Neural progenitor cell (in vitro differentiated cells): ENCODE measurements at regions not wholly inside any gene's neighbourhood (a gene's known extent, or its start where the extent isn't known, plus 50 kb on each side); places are given as distances from the start of the nearest gene placed in this dataset.

ENCODE experiments used
- DNase-seq: peaks from one replicate; pipeline ENCODE4 v3.0.0-alpha.2; 2016; ENCODE audit warnings: low spot score
- H2AFZ ChIP-seq: fragments of 200-600 bp; sonication (generic); replicated peaks from 2 replicates; pipeline ENCODE4 v1.6.1; 2016; ENCODE audit warnings: antibody characterized with exemption
- H3F3A ChIP-seq: fragments of 200-600 bp; sonication (generic); 2 replicates; pipeline ENCODE4 v1.6.1; 2016; ENCODE audit warnings: antibody characterized with exemption, low read depth
- H3K27ac ChIP-seq: fragments of 200-600 bp; sonication (generic); 2 replicates; pipeline ENCODE4 v1.5.1; 2016; ENCODE audit warnings: mild to moderate bottlenecking
- H3K27me3 ChIP-seq: fragments of 200-600 bp; sonication (generic); 2 replicates; pipeline ENCODE4 v1.6.1; 2016; ENCODE audit warnings: mild to moderate bottlenecking, moderate library complexity
- H3K36me3 ChIP-seq: fragments of 200-600 bp; sonication (generic); 2 replicates; pipeline ENCODE4 v1.5.1; 2016
- H3K4me1 ChIP-seq: fragments of 200-600 bp; sonication (generic); 2 replicates; pipeline ENCODE4 v1.6.1; 2016; ENCODE audit warnings: mixed run types
- H3K4me2 ChIP-seq: fragments of 200-600 bp; sonication (generic); 2 replicates; pipeline ENCODE4 v1.6.1; 2016
- H3K4me3 ChIP-seq: fragments of 200-600 bp; sonication (generic); 2 replicates; pipeline ENCODE4 v1.5.1; 2016
- H3K79me2 ChIP-seq: fragments of 200-600 bp; sonication (generic); 2 replicates; pipeline ENCODE4 v1.6.1; 2016; ENCODE audit warnings: low read depth
- H3K9ac ChIP-seq: fragments of 200-600 bp; sonication (generic); 2 replicates; pipeline ENCODE4 v1.6.1; 2016
- H3K9me3 ChIP-seq: fragments of 200-600 bp; sonication (generic); 2 replicates; pipeline ENCODE4 v1.5.1; 2016; ENCODE audit warnings: low read depth
- H4K20me1 ChIP-seq: fragments of 200-600 bp; sonication (generic); 2 replicates; pipeline ENCODE4 v1.6.1; 2016; ENCODE audit warnings: low read depth
- H3K27ac Mint-ChIP-seq: 3 replicates; pipeline ENCODE4 v1.8.0; 2021; ENCODE audit warnings: mixed read lengths
- H3K27me3 Mint-ChIP-seq: 2 replicates; pipeline ENCODE4 v1.8.0; 2022; ENCODE audit warnings: low read depth, mild to moderate bottlenecking, inconsistent platforms, moderate library complexity, mixed read lengths; ENCODE audit not compliant: insufficient read depth
- H3K36me3 Mint-ChIP-seq: 3 replicates; pipeline ENCODE4 v1.8.0; 2021; ENCODE audit warnings: mixed read lengths
- H3K4me1 Mint-ChIP-seq: 3 replicates; pipeline ENCODE4 v1.8.0; 2021; ENCODE audit warnings: mixed read lengths
- H3K4me3 Mint-ChIP-seq: 3 replicates; pipeline ENCODE4 v1.8.0; 2021; ENCODE audit warnings: mild to moderate bottlenecking, moderate library complexity, mixed read lengths
- H3K9me3 Mint-ChIP-seq: 3 replicates; pipeline ENCODE4 v1.8.0; 2020; ENCODE audit warnings: mixed read lengths
- EZH2 ChIP-seq: fragments of 200-600 bp; sonication (generic); IDR thresholded peaks from 2 replicates; pipeline ENCODE4 v1.6.1; 2017; ENCODE audit warnings: antibody characterized with exemption, mild to moderate bottlenecking, moderate library complexity
- EZH2phosphoT487 ChIP-seq: fragments of 200-600 bp; sonication (generic); IDR thresholded peaks from 2 replicates; pipeline ENCODE4 v1.6.1; 2017; ENCODE audit warnings: antibody characterized with exemption
- TF ChIP-seq, protein P1 (sequence below): fragments of 200-600 bp; sonication (generic); IDR thresholded peaks from 2 replicates; pipeline ENCODE4 v1.5.1; 2017; ENCODE audit warnings: antibody characterized with exemption, mild to moderate bottlenecking

DNA sequence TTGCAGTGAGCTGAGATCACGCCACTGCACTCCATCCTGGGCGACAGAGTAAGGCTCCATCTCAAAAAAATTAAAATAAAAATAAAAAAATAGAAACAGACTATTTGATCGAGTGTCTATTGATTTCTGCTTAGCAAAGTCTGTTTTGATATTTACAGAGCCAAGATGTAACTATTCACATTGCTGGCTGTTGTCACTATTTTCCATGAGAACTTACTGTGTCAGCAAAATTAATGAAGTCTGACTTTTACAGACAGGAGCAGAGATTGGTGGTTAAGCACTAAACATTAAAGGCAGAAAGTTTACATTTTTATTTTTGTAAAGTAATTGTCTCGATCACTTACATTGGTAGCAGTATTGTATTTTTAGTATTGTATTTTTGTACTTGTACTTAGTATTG is 85.0 kb upstream of the CCDC28A start:
- Mint-ChIP-seq H3K9me3 (no peaks in the 10 kb centered on the region), H3K4me1 (peaks cover 9% of the 10 kb centered on the region), H3K27ac (no peak overlapping the region), H3K4me3 (no peak overlapping the region), H3K36me3 (peaks cover 11% of the 10 kb centered on the region), H3K27me3 (peaks cover 2% of the 10 kb centered on the region)
- H3K27me3 ChIP-seq = peaks cover 13% of the 10 kb centered on the region
- TF ChIP-seq EZH2phosphoT487 (no peak), EZH2 (no peak)
- TF ChIP-seq, protein P1, sequence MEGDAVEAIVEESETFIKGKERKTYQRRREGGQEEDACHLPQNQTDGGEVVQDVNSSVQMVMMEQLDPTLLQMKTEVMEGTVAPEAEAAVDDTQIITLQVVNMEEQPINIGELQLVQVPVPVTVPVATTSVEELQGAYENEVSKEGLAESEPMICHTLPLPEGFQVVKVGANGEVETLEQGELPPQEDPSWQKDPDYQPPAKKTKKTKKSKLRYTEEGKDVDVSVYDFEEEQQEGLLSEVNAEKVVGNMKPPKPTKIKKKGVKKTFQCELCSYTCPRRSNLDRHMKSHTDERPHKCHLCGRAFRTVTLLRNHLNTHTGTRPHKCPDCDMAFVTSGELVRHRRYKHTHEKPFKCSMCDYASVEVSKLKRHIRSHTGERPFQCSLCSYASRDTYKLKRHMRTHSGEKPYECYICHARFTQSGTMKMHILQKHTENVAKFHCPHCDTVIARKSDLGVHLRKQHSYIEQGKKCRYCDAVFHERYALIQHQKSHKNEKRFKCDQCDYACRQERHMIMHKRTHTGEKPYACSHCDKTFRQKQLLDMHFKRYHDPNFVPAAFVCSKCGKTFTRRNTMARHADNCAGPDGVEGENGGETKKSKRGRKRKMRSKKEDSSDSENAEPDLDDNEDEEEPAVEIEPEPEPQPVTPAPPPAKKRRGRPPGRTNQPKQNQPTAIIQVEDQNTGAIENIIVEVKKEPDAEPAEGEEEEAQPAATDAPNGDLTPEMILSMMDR = no peak
- no peaks in the 10 kb centered on the region for H3K36me3 ChIP-seq
- peaks cover 66% of the 10 kb centered on the region for H3K79me2 ChIP-seq
- no peaks in the 10 kb centered on the region for H3K9me3 ChIP-seq
- H3K9ac ChIP-seq = no peak overlapping the region
- no peaks in the 10 kb centered on the region for H3F3A ChIP-seq
- no peak overlapping the region for H3K4me2 ChIP-seq
- no peak overlapping the region for H3K4me3 ChIP-seq
- peaks cover 21% of the 10 kb centered on the region for H4K20me1 ChIP-seq
- H3K27ac ChIP-seq = no peak overlapping the region
- no peaks in the 10 kb centered on the region for H3K4me1 ChIP-seq
- DNase-seq = no peak
- H2AFZ ChIP-seq = no peak overlapping the region

DNA sequence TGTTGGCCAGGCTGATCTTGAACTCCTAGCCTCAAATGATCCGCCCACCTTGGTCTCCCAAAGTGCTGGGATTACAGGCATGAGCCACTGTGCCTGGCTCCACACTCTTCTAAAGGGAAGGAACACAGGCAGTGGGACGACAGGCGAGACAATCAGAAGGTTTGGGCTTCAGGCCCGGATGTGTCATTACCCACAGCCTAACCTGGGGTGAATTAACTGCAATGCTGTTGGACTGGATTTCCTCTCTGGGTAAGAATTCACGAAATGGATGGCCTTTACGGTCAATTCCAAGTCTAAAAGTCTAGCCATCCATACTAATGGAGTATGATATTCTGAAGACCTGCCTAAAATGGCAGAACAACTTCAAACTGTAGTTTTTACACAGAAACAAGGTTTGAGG is 83.7 kb upstream of the CCDC28A start:
- H3F3A ChIP-seq = no peaks in the 10 kb centered on the region
- H3K4me1 ChIP-seq = no peaks in the 10 kb centered on the region
- H3K4me3 ChIP-seq = no peak overlapping the region
- no peaks in the 10 kb centered on the region for H3K9me3 ChIP-seq
- no peak for DNase-seq
- H3K27ac Mint-ChIP-seq = no peak overlapping the region
- H3K27ac ChIP-seq = no peak overlapping the region
- peaks cover 4% of the 10 kb centered on the region for H3K27me3 Mint-ChIP-seq
- TF ChIP-seq, protein P1 = no peak
- TF ChIP-seq EZH2 = no peak
- TF ChIP-seq EZH2phosphoT487 = no peak
- no peaks in the 10 kb centered on the region for H3K36me3 ChIP-seq
- H3K4me3 Mint-ChIP-seq = no peak overlapping the region
- H4K20me1 ChIP-seq = peaks cover 21% of the 10 kb centered on the region
- H2AFZ ChIP-seq = no peak overlapping the region
- H3K9ac ChIP-seq = no peak overlapping the region
- H3K4me1 Mint-ChIP-seq = peaks cover 11% of the 10 kb centered on the region
- peaks cover 23% of the 10 kb centered on the region for H3K27me3 ChIP-seq
- peaks cover 65% of the 10 kb centered on the region for H3K79me2 ChIP-seq
- H3K9me3 Mint-ChIP-seq = no peaks in the 10 kb centered on the region
- H3K4me2 ChIP-seq = no peak overlapping the region
- peaks cover 11% of the 10 kb centered on the region for H3K36me3 Mint-ChIP-seq

DNA sequence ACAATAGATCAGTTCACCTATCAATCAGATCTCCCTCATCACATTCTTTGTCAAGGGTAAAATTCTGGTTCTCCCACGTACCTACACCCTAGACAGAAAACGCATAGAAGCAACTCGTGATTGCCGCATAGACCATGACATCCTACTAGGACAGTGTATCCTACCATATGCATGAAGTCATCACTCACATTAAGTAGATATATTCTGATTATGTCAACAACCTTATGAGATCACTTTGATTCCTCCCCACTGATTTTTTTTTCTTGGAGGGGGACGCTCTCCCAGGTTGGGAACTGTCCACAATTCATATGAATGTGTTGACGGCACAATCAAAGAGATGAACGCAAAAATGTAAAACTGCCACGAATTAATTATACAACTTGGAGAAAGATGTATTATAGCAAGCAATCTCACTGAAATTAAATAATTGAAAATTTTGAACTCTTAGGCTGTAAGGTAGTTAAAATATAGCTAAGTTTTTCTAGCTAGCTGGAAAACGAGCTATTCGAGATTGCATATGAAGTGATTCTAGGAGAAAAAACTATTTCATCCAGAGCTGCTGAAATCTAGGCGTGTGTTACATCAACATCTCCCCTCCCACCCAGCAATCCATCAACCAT is 82.5 kb upstream of the CCDC28A start:
- H3K27me3 ChIP-seq = peaks cover 23% of the 10 kb centered on the region
- DNase-seq = no peak
- Mint-ChIP-seq H3K4me1 (peaks cover 11% of the 10 kb centered on the region), H3K36me3 (peaks cover 6% of the 10 kb centered on the region), H3K27me3 (peaks cover 4% of the 10 kb centered on the region), H3K4me3 (peak overlapping the region; percentile 94), H3K27ac (no peak overlapping the region), H3K9me3 (no peaks in the 10 kb centered on the region)
- H3K9ac ChIP-seq = no peak overlapping the region
- H2AFZ ChIP-seq = no peak overlapping the region
- no peaks in the 10 kb centered on the region for H3K9me3 ChIP-seq
- no peak overlapping the region for H3K27ac ChIP-seq
- peak overlapping the region; percentile 74 for H3K4me2 ChIP-seq
- H3F3A ChIP-seq = no peaks in the 10 kb centered on the region
- no peaks in the 10 kb centered on the region for H3K4me1 ChIP-seq
- TF ChIP-seq, protein P1 = no peak
- no peak for TF ChIP-seq EZH2
- TF ChIP-seq EZH2phosphoT487 = no peak
- no peaks in the 10 kb centered on the region for H3K36me3 ChIP-seq
- peaks cover 53% of the 10 kb centered on the region for H3K79me2 ChIP-seq
- peaks cover 21% of the 10 kb centered on the region for H4K20me1 ChIP-seq
- H3K4me3 ChIP-seq = peak overlapping the region; percentile 96
